ENCODE measurements at regions not wholly inside any gene's neighbourhood (a gene's known extent, or its start where the extent isn't known, plus 50 kb on each side); places are given as distances from the start of the nearest gene placed in this dataset.

DNA sequence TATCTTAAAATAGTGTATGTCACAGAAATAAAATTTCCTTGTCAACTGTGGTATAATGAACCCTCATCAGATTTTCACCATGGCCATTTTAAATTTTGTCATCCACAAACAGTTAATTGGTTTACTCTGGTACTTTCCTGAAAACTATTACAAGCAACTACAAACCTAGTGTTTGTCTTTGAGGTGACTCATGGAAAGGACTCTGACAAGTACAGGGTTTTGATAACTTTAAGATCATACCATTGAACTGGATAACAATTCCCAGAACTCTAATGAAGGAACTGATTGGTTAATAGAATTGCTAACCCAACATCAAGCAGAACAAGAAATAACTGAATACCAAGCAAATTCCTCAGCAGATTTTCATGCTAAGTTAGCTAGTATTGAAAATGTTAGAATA lies 237.7 kb upstream of the IPO5 start:
- TF ChIP-seq, protein P1, sequence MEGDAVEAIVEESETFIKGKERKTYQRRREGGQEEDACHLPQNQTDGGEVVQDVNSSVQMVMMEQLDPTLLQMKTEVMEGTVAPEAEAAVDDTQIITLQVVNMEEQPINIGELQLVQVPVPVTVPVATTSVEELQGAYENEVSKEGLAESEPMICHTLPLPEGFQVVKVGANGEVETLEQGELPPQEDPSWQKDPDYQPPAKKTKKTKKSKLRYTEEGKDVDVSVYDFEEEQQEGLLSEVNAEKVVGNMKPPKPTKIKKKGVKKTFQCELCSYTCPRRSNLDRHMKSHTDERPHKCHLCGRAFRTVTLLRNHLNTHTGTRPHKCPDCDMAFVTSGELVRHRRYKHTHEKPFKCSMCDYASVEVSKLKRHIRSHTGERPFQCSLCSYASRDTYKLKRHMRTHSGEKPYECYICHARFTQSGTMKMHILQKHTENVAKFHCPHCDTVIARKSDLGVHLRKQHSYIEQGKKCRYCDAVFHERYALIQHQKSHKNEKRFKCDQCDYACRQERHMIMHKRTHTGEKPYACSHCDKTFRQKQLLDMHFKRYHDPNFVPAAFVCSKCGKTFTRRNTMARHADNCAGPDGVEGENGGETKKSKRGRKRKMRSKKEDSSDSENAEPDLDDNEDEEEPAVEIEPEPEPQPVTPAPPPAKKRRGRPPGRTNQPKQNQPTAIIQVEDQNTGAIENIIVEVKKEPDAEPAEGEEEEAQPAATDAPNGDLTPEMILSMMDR (IDR thresholded peaks at IDR 0.05; ENCODE audit: extremely low read depth, missing control alignments): no peak

DNA sequence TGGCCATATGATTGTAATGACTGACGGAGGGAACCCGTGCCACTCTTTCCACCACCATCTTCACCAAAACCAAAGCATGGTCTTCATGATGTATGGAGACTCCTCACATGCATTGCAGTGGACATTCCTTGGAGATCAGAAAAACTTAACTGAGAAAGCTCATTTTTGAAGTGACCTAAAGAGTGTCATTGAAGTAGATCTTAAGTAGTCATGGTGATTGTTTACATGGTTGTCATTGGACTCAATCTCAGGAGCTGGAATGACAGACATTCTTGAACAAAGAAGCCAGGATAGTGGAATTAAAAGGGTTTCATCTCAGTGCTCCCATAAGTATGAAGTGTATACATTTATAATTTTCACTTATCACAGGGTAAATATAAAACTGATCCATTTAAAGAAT lies 236.7 kb upstream of the IPO5 start:
- no peak for DNase-seq (ENCODE audit: low spot score)
- TF ChIP-seq, protein P1 (IDR thresholded peaks at IDR 0.05; ENCODE audit: extremely low read depth, missing control alignments): no peak

More for the DNA sequence above, 237.7 kb upstream of the IPO5 start:
- DNase-seq (ENCODE audit: low spot score): no peak

- TF ChIP-seq, protein P1 (IDR thresholded peaks at IDR 0.05; ENCODE audit: extremely low read depth, missing control alignments): no peak
- no peak for DNase-seq (ENCODE audit: low spot score)
Measured at GRCh38 chr13:97719736-97720135, 233.7 kb upstream of the IPO5 start.

DNA sequence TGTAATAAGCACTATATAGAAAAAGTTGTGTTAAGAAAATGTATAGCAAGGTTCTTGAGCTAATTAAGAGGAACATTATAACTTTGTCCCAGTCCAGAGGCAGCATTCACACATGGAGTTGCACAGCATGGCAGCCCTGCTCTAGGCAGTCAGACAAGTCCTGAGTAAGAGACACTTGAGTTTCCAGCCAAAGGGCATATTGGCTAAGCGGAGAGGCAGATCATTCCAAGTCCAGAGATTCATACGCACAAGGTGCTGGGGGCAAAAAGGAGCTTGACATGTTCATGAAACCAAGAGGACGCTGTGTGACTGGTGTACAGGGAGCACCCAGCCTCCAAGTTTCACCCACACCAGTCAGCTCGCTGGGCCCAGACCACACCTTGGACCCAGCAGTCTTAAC lies 232.6 kb upstream of the IPO5 start:
- TF ChIP-seq, protein P1 (IDR thresholded peaks at IDR 0.05; ENCODE audit: extremely low read depth, missing control alignments): no peak
- DNase-seq (ENCODE audit: low spot score): no peak

DNA sequence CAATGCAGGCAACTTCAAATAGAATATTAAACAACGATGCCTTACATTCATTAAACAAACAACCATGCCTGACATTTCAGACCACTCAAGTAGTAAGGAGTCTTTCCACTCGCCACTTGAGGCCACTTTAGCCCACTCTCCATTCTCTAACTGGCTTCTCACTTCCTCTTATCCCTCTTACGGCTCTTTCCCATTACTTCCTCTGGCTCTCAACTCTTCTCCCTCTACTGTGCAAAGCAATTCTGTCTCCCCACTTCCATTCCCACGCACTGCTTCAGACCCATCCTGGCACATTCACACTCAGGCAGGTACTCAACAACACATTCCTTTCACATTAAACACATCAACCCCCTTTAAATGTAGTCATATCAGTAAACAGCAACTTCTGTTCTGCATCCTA lies 229.8 kb upstream of the IPO5 start:
- TF ChIP-seq, protein P1 (IDR thresholded peaks at IDR 0.05; ENCODE audit: extremely low read depth, missing control alignments): no peak
- no peak for DNase-seq (ENCODE audit: low spot score)

GRCh38 chr13:97724450-97724849 lies 229.0 kb upstream of the IPO5 start:
- no peak for DNase-seq (ENCODE audit: low spot score)
- TF ChIP-seq, protein P1 (IDR thresholded peaks at IDR 0.05; ENCODE audit: extremely low read depth, missing control alignments): no peak

- DNase-seq (ENCODE audit: low spot score): no peak
- TF ChIP-seq, protein P1 (IDR thresholded peaks at IDR 0.05; ENCODE audit: extremely low read depth, missing control alignments): no peak
Measured at GRCh38 chr13:97726664-97727280, 226.7 kb upstream of the IPO5 start.
